ENCODE measurements at regions not wholly inside any gene's neighbourhood (a gene's known extent, or its start where the extent isn't known, plus 50 kb on each side); places are given as distances from the start of the nearest gene placed in this dataset.

DNA sequence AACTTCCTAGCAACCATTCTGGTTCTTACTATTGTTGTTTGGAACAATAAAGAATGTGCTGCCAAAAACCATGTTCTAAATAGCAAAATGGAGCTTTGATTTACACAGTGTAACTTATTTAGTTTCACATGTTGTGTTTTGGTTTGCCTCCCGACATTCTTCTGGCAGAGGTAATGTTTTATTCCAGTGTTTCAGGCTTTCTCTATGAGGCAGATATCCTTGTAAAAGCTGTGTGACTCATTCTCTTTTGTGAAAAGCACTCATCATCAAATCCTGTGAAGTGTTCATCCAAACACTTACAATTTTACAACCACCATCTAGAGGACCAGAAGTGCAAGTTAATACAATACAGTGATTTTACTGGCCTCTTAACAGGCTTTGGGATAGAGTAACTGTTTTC is 219.0 kb upstream of the GIMD1 start:
- H3K4me1 ChIP-seq (ENCODE audit: insufficient read depth, low read length), result peaks cover 48% of the 10 kb centered on the region
- DNase-seq (ENCODE audit: insufficient read length, low spot score, missing footprints), result peak; percentile 64
- peak overlapping the region; percentile 27 for H2AFZ ChIP-seq (ENCODE audit: low read length)
- peak overlapping the region; percentile 49 for H3K27ac ChIP-seq (ENCODE audit: low read depth, low read length)
- TF ChIP-seq, protein P1, sequence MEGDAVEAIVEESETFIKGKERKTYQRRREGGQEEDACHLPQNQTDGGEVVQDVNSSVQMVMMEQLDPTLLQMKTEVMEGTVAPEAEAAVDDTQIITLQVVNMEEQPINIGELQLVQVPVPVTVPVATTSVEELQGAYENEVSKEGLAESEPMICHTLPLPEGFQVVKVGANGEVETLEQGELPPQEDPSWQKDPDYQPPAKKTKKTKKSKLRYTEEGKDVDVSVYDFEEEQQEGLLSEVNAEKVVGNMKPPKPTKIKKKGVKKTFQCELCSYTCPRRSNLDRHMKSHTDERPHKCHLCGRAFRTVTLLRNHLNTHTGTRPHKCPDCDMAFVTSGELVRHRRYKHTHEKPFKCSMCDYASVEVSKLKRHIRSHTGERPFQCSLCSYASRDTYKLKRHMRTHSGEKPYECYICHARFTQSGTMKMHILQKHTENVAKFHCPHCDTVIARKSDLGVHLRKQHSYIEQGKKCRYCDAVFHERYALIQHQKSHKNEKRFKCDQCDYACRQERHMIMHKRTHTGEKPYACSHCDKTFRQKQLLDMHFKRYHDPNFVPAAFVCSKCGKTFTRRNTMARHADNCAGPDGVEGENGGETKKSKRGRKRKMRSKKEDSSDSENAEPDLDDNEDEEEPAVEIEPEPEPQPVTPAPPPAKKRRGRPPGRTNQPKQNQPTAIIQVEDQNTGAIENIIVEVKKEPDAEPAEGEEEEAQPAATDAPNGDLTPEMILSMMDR (IDR thresholded peaks at IDR 0.05; ENCODE audit: extremely low read depth, low read depth, low read length), result no peak
- no peaks in the 10 kb centered on the region for H3K36me3 ChIP-seq (ENCODE audit: insufficient read depth, low read length)
- H3K4me2 ChIP-seq (ENCODE audit: insufficient read depth, low read length), result peak overlapping the region; percentile 59
- no peaks in the 10 kb centered on the region for H3K79me2 ChIP-seq (ENCODE audit: insufficient read depth, low read length)
- H3K4me3 ChIP-seq (ENCODE audit: insufficient read depth, low read length), result no peak overlapping the region
- no peaks in the 10 kb centered on the region for H3K27me3 ChIP-seq (ENCODE audit: insufficient read depth, low read length)
- H4K20me1 ChIP-seq (ENCODE audit: insufficient read depth, low read length), result no peaks in the 10 kb centered on the region
- no peaks in the 10 kb centered on the region for H3K9me3 ChIP-seq (ENCODE audit: low read depth, low read length)

DNA sequence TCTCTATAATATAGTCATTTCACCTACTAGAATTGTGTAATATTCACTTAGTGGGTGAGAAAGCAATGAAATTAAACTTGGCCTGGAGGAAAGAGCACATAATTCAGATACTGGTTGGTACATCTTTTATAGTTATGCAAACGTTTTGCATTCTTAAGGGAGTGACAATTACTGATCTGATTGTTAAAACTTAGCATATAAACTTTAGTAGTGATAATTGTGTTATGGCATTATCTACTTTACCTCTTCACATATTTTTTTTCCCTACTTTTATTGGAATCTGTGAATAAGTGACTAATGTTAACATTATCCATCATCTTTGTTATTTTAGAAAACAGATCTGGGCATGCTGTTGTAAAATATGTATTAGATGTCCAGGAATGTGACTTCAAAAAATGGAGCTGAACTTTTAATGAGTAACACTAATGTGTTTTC is 217.4 kb upstream of the GIMD1 start:
- no peaks in the 10 kb centered on the region for H3K27me3 ChIP-seq (ENCODE audit: insufficient read depth, low read length)
- TF ChIP-seq, protein P1 (IDR thresholded peaks at IDR 0.05; ENCODE audit: extremely low read depth, low read depth, low read length), result no peak
- no peak for DNase-seq (ENCODE audit: insufficient read length, low spot score, missing footprints)
- H3K9me3 ChIP-seq (ENCODE audit: low read depth, low read length), result no peaks in the 10 kb centered on the region
- H3K36me3 ChIP-seq (ENCODE audit: insufficient read depth, low read length), result no peaks in the 10 kb centered on the region
- peaks cover 49% of the 10 kb centered on the region for H3K4me1 ChIP-seq (ENCODE audit: insufficient read depth, low read length)
- H3K27ac ChIP-seq (ENCODE audit: low read depth, low read length), result no peak overlapping the region
- H3K4me2 ChIP-seq (ENCODE audit: insufficient read depth, low read length), result peak overlapping the region; percentile 6
- no peak overlapping the region for H2AFZ ChIP-seq (ENCODE audit: low read length)
- H4K20me1 ChIP-seq (ENCODE audit: insufficient read depth, low read length), result no peaks in the 10 kb centered on the region
- H3K4me3 ChIP-seq (ENCODE audit: insufficient read depth, low read length), result no peak overlapping the region
- no peaks in the 10 kb centered on the region for H3K79me2 ChIP-seq (ENCODE audit: insufficient read depth, low read length)

DNA sequence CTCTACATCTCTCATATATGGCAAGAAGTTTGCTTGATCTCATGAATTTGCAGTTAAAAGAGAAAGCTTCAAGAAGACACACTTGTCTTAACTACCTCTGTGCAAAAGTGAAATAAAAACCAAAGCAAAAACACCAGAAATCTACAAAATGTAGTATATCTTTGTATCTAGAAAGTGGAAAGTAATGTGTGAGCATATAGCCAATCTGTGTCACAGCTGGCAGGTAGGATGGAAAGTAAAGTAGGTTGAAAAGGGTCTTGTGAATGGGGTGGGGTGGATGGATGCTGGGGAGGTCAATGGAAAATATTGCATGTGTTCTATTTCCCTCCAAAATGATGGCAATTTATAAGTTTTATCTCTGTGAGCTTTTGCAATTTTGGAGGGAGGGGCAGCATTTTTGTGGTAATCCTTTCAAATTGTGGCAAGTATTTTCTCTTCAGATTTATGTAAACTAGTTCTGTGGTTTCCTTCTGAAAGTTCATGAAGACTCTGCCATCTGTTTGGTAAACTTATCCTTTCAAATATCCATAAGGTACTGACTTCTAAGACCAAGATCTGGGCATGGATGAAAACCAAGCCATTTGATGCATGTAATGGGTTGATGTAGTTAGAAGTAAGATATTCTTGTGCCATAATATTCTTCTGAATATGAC is 215.9 kb upstream of the GIMD1 start:
- Histone ChIP-seq H3K9me3 (ENCODE audit: low read depth, low read length) (no peaks in the 10 kb centered on the region), H4K20me1 (ENCODE audit: insufficient read depth, low read length) (no peaks in the 10 kb centered on the region), H3K79me2 (ENCODE audit: insufficient read depth, low read length) (no peaks in the 10 kb centered on the region), H2AFZ (ENCODE audit: low read length) (no peak overlapping the region), H3K4me1 (ENCODE audit: insufficient read depth, low read length) (peaks cover 49% of the 10 kb centered on the region), H3K27me3 (ENCODE audit: insufficient read depth, low read length) (no peaks in the 10 kb centered on the region), H3K4me2 (ENCODE audit: insufficient read depth, low read length) (peak overlapping the region; percentile 30), H3K36me3 (ENCODE audit: insufficient read depth, low read length) (no peaks in the 10 kb centered on the region), H3K27ac (ENCODE audit: low read depth, low read length) (peak overlapping the region; percentile 61), H3K4me3 (ENCODE audit: insufficient read depth, low read length) (no peak overlapping the region)
- TF ChIP-seq, protein P1 (IDR thresholded peaks at IDR 0.05; ENCODE audit: extremely low read depth, low read depth, low read length), result no peak
- DNase-seq (ENCODE audit: insufficient read length, low spot score, missing footprints), result no peak

DNA sequence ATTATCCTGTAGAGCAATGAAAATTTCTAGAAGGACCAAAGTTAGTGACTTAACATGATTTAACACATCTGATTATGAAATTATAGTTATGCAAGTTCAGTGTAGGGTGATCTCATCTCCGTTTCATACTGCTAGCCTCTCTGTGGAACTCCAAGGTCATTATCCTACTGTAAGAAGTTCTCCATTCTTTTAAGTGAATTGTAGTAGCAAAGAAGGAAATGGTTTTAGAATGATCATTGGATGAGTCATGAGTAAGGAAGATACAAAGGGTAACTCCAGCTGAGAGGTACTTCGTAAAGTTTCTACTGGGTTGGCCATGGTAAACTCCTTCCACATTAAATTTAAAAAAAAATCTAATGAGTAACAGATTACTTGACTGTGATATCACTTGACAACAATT is 215.0 kb upstream of the GIMD1 start:
- Histone ChIP-seq H2AFZ (ENCODE audit: low read length) (no peak overlapping the region), H3K4me1 (ENCODE audit: insufficient read depth, low read length) (peaks cover 49% of the 10 kb centered on the region), H3K9me3 (ENCODE audit: low read depth, low read length) (no peaks in the 10 kb centered on the region), H3K4me3 (ENCODE audit: insufficient read depth, low read length) (no peak overlapping the region), H3K27ac (ENCODE audit: low read depth, low read length) (peak overlapping the region; percentile 61), H3K4me2 (ENCODE audit: insufficient read depth, low read length) (peak overlapping the region; percentile 33), H3K79me2 (ENCODE audit: insufficient read depth, low read length) (no peaks in the 10 kb centered on the region), H3K27me3 (ENCODE audit: insufficient read depth, low read length) (no peaks in the 10 kb centered on the region), H4K20me1 (ENCODE audit: insufficient read depth, low read length) (no peaks in the 10 kb centered on the region), H3K36me3 (ENCODE audit: insufficient read depth, low read length) (no peaks in the 10 kb centered on the region)
- peak; percentile 82 for DNase-seq (ENCODE audit: insufficient read length, low spot score, missing footprints)
- TF ChIP-seq, protein P1 (IDR thresholded peaks at IDR 0.05; ENCODE audit: extremely low read depth, low read depth, low read length), result no peak

Data from osteoblast (primary cell).